ENCODE measurements at regions not wholly inside any gene's neighbourhood (a gene's known extent, or its start where the extent isn't known, plus 50 kb on each side); places are given as distances from the start of the nearest gene placed in this dataset.

DNA sequence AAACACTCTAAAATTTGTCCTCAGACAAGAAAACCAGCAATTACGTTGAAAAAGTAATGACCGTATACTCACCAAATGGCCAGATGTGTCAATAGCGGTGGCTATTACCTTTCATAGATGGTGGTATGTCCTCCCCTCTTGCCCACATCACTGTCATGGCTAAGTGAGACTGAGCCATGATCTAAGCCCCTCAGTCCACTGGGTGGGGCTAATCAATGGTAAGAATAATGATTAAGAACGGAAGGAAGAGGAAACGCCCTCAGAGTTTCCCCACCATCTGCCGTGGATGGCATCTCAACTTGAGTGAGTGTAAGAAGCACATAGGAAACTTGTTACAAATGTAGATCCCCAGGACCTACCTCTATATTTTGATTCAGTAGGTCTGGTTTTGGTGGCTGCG is 65.8 kb upstream of the EFEMP1 start:
- no peak for TF ChIP-seq ZNF664 (tag by site-specific recombination; IDR thresholded peaks at IDR 0.05)
- Histone ChIP-seq H3K36me3 (ENCODE audit: control insufficient read depth in 2 of 2, insufficient read depth in 1 of 2, low read length in 2 of 2) (no peaks in the 10 kb centered on the region), H3K27ac (ENCODE audit: extremely low read depth, low read depth, low read length) (no peak overlapping the region), H3K9me3 (ENCODE audit: control insufficient read depth, insufficient read depth, low read depth, low read length) (no peaks in the 10 kb centered on the region), H3K4me3 (ENCODE audit: low read depth, low read length) (no peak overlapping the region), H3K4me1 (ENCODE audit: control insufficient read depth, insufficient read depth, low read length) (peaks cover 9% of the 10 kb centered on the region)
- ChIA-PET CTCF (interaction anchor here (0.6 to 1.2 kb wide), 3 partner anchors 27 to 139 kb away, joined by 3 to 4 read pairs (median 3); no protein-coding TSS in a partner anchor), POLR2A (no interaction called here)

DNA sequence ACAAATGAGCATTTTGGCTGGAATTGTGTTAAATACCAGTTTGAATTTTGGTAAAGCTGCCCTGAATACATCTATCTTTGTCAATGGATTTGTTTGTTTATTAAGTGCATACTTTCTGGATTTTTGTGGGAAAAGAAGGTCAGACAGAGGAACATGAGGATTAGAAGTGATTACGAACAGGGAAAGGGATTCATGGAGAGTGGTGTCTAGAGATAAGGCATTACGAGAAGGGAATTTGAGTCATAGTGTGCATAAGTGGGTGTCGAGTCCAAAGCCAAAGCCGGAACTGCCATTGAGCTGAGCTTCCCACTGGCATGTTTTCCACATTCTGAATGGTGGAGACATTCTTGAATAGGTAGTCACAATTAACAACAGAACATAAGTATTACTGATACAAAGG is 68.9 kb upstream of the EFEMP1 start:
- ChIA-PET CTCF (interaction anchor here (1.4 kb wide), 1 partner anchor 220 kb away, joined by 4 read pairs; no protein-coding TSS in a partner anchor), POLR2A (no interaction called here)
- H3K4me3 ChIP-seq (ENCODE audit: low read depth, low read length), result no peak overlapping the region

DNA sequence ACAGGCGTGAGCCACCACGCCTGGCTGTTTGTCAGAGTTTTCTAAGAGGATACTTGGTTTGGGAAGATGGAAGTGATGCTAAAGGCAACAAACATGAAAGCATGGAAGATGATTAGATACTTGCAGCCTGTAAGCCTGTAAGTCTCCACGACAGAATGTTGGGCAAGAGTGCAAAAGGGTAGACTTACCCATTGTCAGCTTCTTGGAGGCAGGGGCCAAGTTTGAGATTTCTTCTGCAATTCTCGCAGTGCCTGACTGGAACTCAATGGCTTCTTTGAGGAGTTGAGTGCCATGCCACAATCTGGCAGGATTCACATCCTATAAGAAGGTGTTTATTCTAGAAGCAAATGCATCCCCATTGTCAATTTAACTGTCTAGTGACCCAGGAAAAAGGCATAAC is 70.1 kb upstream of the EFEMP1 start:
- H3K4me3 ChIP-seq (ENCODE audit: low read depth, low read length), result no peak overlapping the region
- peaks cover 8% of the 10 kb centered on the region for H3K4me1 ChIP-seq (ENCODE audit: control insufficient read depth, insufficient read depth, low read length)
- no peaks in the 10 kb centered on the region for H3K9me3 ChIP-seq (ENCODE audit: control insufficient read depth, insufficient read depth, low read depth, low read length)
- H3K27ac ChIP-seq (ENCODE audit: extremely low read depth, low read depth, low read length), result no peak overlapping the region
- CTCF ChIA-PET, result interaction anchor here (0.7 kb wide), 1 partner anchor 31 kb away, joined by 3 read pairs; no protein-coding TSS in a partner anchor
- H3K36me3 ChIP-seq (ENCODE audit: control insufficient read depth in 2 of 2, insufficient read depth in 1 of 2, low read length in 2 of 2), result no peaks in the 10 kb centered on the region
- POLR2A ChIA-PET, result no interaction called here
- no peak for TF ChIP-seq GLI4 (tag by site-specific recombination; IDR thresholded peaks at IDR 0.05)
- TF ChIP-seq HOXC10 (CRISPR knock-in tag; IDR thresholded peaks at IDR 0.05), result no peak
- TF ChIP-seq GLIS1 (tag by site-specific recombination; IDR thresholded peaks at IDR 0.05), result no peak
- no peak for TF ChIP-seq ZNF112 (tag by site-specific recombination; IDR thresholded peaks at IDR 0.05)
- TF ChIP-seq ZBTB20 (tag by site-specific recombination; IDR thresholded peaks at IDR 0.05), result no peak
- TF ChIP-seq, protein P1, sequence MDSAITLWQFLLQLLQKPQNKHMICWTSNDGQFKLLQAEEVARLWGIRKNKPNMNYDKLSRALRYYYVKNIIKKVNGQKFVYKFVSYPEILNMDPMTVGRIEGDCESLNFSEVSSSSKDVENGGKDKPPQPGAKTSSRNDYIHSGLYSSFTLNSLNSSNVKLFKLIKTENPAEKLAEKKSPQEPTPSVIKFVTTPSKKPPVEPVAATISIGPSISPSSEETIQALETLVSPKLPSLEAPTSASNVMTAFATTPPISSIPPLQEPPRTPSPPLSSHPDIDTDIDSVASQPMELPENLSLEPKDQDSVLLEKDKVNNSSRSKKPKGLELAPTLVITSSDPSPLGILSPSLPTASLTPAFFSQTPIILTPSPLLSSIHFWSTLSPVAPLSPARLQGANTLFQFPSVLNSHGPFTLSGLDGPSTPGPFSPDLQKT (IDR thresholded peaks at IDR 0.05; ENCODE audit: borderline replicate concordance, low read depth, low read length), result no peak
- TF ChIP-seq, protein P2, sequence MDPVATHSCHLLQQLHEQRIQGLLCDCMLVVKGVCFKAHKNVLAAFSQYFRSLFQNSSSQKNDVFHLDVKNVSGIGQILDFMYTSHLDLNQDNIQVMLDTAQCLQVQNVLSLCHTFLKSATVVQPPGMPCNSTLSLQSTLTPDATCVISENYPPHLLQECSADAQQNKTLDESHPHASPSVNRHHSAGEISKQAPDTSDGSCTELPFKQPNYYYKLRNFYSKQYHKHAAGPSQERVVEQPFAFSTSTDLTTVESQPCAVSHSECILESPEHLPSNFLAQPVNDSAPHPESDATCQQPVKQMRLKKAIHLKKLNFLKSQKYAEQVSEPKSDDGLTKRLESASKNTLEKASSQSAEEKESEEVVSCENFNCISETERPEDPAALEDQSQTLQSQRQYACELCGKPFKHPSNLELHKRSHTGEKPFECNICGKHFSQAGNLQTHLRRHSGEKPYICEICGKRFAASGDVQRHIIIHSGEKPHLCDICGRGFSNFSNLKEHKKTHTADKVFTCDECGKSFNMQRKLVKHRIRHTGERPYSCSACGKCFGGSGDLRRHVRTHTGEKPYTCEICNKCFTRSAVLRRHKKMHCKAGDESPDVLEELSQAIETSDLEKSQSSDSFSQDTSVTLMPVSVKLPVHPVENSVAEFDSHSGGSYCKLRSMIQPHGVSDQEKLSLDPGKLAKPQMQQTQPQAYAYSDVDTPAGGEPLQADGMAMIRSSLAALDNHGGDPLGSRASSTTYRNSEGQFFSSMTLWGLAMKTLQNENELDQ (tag by site-specific recombination; IDR thresholded peaks at IDR 0.05; ENCODE audit: low read depth), result no peak
- no peak for TF ChIP-seq SP7 (tag by site-specific recombination; IDR thresholded peaks at IDR 0.05)
- TF ChIP-seq ZNF701 (tag by site-specific recombination; IDR thresholded peaks at IDR 0.05), result no peak
- TF ChIP-seq ZNF785 (tag by site-specific recombination; IDR thresholded peaks at IDR 0.05), result no peak
- TF ChIP-seq, protein P3, sequence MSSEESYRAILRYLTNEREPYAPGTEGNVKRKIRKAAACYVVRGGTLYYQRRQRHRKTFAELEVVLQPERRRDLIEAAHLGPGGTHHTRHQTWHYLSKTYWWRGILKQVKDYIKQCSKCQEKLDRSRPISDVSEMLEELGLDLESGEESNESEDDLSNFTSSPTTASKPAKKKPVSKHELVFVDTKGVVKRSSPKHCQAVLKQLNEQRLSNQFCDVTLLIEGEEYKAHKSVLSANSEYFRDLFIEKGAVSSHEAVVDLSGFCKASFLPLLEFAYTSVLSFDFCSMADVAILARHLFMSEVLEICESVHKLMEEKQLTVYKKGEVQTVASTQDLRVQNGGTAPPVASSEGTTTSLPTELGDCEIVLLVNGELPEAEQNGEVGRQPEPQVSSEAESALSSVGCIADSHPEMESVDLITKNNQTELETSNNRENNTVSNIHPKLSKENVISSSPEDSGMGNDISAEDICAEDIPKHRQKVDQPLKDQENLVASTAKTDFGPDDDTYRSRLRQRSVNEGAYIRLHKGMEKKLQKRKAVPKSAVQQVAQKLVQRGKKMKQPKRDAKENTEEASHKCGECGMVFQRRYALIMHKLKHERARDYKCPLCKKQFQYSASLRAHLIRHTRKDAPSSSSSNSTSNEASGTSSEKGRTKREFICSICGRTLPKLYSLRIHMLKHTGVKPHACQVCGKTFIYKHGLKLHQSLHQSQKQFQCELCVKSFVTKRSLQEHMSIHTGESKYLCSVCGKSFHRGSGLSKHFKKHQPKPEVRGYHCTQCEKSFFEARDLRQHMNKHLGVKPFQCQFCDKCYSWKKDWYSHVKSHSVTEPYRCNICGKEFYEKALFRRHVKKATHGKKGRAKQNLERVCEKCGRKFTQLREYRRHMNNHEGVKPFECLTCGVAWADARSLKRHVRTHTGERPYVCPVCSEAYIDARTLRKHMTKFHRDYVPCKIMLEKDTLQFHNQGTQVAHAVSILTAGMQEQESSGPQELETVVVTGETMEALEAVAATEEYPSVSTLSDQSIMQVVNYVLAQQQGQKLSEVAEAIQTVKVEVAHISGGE (tag by site-specific recombination; conservative IDR thresholded peaks at IDR 0.05; ENCODE audit: low read depth), result no peak
- no peak for TF ChIP-seq ZNF530 (tag by site-specific recombination; IDR thresholded peaks at IDR 0.05; ENCODE audit: low read depth)
- no peak for TF ChIP-seq ZNF433 (tag by site-specific recombination; IDR thresholded peaks at IDR 0.05; ENCODE audit: low read depth)

More for the DNA sequence above, 68.9 kb upstream of the EFEMP1 start:
- H3K4me1 ChIP-seq (ENCODE audit: control insufficient read depth, insufficient read depth, low read length), result peaks cover 8% of the 10 kb centered on the region
- H3K9me3 ChIP-seq (ENCODE audit: control insufficient read depth, insufficient read depth, low read depth, low read length), result no peaks in the 10 kb centered on the region
- no peak overlapping the region for H3K27ac ChIP-seq (ENCODE audit: extremely low read depth, low read depth, low read length)
- H3K36me3 ChIP-seq (ENCODE audit: control insufficient read depth in 2 of 2, insufficient read depth in 1 of 2, low read length in 2 of 2), result no peaks in the 10 kb centered on the region
- TF ChIP-seq HOXA7 (CRISPR knock-in tag; IDR thresholded peaks at IDR 0.05; ENCODE audit: borderline replicate concordance) (no peak), ZEB2 (tag by site-specific recombination; IDR thresholded peaks at IDR 0.05) (no peak), ZNF184 (tag by site-specific recombination; IDR thresholded peaks at IDR 0.05) (no peak), ZBTB21 (tag by site-specific recombination; IDR thresholded peaks at IDR 0.05) (no peak), ZNF501 (tag by site-specific recombination; IDR thresholded peaks at IDR 0.05) (no peak), ZFP3 (tag by site-specific recombination; IDR thresholded peaks at IDR 0.05; ENCODE audit: low read depth) (no peak), ZNF16 (tag by site-specific recombination; IDR thresholded peaks at IDR 0.05; ENCODE audit: low read depth) (no peak), PRDM1 (tag by site-specific recombination; IDR thresholded peaks at IDR 0.05) (no peak), ZNF155 (tag by site-specific recombination; IDR thresholded peaks at IDR 0.05) (no peak)
- TF ChIP-seq, protein P2 (tag by site-specific recombination; IDR thresholded peaks at IDR 0.05; ENCODE audit: low read depth), result no peak
- TF ChIP-seq, protein P4, sequence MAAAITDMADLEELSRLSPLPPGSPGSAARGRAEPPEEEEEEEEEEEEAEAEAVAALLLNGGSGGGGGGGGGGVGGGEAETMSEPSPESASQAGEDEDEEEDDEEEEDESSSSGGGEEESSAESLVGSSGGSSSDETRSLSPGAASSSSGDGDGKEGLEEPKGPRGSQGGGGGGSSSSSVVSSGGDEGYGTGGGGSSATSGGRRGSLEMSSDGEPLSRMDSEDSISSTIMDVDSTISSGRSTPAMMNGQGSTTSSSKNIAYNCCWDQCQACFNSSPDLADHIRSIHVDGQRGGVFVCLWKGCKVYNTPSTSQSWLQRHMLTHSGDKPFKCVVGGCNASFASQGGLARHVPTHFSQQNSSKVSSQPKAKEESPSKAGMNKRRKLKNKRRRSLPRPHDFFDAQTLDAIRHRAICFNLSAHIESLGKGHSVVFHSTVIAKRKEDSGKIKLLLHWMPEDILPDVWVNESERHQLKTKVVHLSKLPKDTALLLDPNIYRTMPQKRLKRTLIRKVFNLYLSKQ (tag by site-specific recombination; IDR thresholded peaks at IDR 0.05; ENCODE audit: borderline replicate concordance), result no peak
